NCI-H460 (cell line): ENCODE measurements at regions not wholly inside any gene's neighbourhood (a gene's known extent, or its start where the extent isn't known, plus 50 kb on each side); places are given as distances from the start of the nearest gene placed in this dataset.

Source experiments
- DNase-seq: peaks from one replicate; pipeline ENCODE4 v3.0.0-alpha.2; 2016; ENCODE audit warnings: low read depth; ENCODE audit errors: extremely low read depth

DNA sequence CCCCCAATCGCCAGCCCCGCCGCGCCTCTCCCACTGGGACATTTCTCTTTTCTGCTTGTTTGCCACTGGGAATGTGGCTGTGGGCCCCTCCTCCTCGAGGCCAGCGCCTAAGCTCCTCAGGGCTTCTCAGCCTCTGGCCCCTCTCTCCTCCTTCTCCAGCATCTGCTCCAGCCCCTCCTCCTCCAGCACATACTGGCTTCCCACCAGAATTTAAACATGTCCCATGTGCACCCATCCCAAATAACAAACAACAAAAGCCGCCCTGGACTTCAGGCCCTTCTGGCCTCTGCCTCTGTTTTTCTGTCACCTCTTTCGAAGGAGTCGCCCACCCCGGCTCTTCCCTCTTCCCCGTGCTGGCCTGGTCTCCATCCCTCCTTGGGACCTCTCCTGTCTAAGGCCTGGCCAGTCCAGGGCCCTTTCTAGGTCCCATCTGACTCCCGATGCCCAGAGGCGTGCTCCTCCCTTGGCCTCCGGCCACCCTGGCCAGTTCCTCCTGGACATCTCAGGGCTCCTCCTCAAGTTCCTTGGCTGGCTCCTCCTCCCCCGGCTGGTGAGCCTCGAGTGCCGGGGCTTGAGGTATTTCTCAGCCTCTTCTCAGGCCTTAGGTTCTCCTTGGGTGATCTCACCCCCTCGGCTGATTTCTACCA, 94.6 kb upstream of the SLC6A6 start:
- no peak for DNase-seq

DNA sequence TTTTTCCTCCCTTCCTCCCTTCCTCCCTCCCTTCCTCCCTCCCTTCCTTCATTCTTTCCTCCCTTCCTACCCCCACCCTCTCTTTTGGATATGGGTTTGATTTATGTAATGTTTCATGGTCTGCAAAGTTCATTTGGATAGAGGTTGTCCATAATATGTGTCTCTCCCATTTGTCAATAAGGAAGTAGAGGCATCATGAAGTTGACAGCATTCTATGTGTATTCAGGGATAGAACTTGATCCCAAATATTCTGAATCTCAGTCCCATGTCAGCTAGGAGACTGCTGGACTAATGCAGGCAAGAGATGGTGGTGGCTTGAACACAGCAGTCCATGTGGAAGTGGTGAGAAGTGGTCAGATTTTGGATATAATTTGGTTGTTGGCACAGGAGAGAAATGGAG, 90.7 kb upstream of the SLC6A6 start:
- DNase-seq: no peak

DNA sequence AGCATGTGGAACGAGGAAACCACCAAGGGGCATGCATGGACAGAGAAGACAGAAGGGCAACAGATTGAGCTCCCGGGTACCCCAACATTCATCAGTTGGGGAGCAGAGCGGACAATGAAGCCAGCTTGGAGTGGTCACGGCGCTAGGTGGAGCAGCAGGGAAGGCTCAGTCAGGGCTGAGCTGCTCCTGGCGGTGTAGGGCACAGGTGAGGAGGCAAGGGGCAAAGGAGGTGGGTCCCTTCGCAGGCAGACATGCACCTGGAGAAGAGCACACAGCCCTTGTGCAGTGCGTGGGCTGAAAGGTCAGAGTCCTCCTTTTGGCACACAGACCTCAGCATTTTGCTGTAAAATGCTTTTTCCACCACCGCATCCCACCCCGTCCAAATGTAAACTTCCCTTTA, 90.0 kb upstream of the SLC6A6 start:
- no peak for DNase-seq

DNA sequence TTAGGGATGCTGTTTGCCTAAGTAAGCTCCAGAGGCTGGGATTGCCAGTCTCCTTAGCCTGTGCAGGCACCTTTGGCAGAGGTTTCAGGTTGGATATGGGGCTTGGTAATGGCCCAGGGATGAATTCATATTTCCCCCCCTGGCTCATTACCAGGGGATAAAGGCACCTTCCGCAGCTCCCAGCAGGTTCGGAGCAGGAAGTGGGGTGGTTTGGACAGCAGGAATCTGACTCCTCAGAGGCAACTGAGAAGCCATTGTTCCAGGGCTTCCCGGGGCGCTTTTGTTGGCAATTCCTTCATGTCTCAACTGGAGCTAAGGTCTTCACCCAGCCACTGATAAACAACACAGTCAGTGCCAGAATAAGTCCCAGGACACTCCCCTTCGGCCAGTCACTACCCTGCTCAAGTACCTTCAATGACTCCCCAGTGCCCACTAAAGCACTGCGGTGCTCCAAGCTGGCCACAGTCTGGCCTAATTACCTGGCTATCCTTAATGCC, 85.3 kb upstream of the SLC6A6 start:
- no peak for DNase-seq

DNA sequence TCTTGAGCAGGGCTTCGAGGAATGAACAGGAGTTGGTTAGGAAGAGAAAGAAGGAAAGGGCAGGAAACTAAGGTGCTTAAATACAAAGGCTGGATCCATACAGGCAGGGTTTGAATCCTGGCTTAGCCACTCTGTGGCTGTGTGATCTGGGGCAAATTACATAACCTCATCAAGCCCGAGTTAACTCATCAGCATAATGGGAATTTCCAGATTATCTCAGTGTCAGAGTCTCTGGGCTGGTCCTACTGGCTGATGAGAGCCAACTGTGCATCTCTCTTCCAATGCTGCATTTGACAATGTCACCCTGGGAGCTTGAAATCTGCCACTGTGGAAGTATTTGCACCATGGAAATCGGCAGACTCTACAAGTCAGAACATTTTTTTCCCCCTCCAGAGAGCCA, 83.8 kb upstream of the SLC6A6 start:
- no peak for DNase-seq

DNA sequence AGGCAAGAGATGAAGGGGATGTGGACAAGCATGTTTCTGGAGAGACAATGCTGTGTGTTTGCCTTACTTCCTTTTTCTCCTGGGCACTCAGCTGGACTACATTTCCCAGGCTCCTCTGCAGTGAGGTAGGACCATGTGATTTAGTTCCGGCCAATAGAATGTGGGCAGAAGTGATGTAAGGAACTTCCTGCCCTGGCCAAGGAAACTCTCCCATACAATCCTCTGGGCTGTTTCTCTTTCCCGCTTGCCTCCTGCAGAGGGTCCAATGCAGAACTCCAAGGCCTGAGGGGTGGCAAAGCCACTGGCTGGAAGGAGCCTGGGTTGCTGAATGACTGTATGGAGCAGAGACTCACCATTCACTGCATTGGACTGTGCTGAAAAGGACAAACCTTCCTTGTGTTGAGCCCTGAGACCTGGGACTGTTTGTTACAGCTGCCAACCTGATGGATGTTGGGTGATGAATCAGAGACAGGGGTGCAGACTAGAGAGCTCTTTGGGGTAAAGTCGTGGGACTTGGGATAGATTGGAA, 82.7 kb upstream of the SLC6A6 start:
- DNase-seq: peak; percentile 32

DNA sequence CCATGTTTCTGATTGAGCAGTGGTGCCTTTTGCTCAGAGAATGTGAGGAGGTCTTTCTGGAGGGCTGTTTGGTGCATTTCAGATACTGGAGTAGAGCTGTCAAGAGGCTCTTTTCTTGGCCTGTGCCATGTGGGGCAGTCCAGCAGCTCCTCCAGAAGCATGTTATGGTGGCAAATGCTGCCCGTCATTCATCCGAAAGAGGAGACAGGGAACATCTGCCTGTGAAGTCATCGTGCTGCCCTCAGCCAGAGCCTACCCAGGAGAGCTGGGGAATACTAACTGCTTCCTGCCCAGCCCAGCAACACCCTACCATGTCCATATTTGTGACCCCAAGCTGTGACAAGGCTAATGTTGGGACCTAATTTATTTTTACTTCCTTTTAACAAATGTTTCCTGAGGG, 82.2 kb upstream of the SLC6A6 start:
- DNase-seq: no peak

- DNase-seq: no peak
Measured at GRCh38 chr3:14322001-14322400, 80.4 kb upstream of the SLC6A6 start.

- DNase-seq: no peak
Measured at GRCh38 chr3:14322667-14323295, 79.6 kb upstream of the SLC6A6 start.

GRCh38 chr3:14323401-14324223, 78.8 kb upstream of the SLC6A6 start:
- no peak for DNase-seq

GRCh38 chr3:14324224-14324944, 78.0 kb upstream of the SLC6A6 start:
- DNase-seq: no peak

GRCh38 chr3:14328422-14328821, 74.0 kb upstream of the SLC6A6 start:
- no peak for DNase-seq

GRCh38 chr3:14329116-14329830, 73.1 kb upstream of the SLC6A6 start:
- DNase-seq: no peak

DNA sequence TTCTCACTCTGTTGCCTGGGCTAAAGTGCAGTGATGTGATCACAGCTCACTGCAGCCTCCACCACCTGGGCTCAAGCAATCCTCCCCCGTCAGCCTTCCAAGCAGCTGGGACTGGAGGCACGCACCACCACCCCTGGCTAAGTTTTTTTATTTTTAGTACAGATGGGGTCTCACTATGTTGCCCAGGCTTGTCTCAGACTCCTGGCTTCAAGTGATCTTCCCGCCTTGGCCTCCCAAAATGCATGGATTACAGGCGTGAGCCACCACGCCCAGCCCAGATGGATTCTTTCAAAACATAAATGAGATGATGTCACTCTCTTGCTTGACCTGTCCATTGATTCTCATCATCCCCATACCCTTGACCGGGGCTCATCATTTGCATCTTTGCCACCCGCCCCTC, 72.6 kb upstream of the SLC6A6 start:
- DNase-seq: no peak

GRCh38 chr3:14330508-14330907, 71.9 kb upstream of the SLC6A6 start:
- DNase-seq: no peak

GRCh38 chr3:14331251-14331650, 71.2 kb upstream of the SLC6A6 start:
- DNase-seq: no peak

DNA sequence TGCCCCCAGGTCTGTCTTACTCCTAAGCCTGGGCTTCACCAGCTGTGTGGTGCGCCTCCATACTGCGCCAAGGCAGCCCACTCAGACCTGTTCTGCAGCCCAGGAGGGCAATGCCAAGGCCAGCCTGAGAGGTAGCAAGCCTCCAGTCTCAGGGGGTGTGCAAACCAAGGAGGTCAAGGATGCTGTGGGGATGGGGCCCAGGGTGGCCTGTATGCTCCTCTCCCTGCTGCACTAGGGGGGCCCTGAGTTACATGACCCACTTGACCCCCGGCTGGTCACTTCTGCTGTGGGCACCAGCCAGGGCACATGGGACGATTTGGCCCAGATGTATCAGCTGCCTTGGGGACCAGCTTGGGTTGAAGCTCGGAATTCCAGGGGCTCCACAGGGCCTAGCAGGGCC, 70.0 kb upstream of the SLC6A6 start:
- no peak for DNase-seq

- no peak for DNase-seq
Measured at GRCh38 chr3:14333215-14333614, 69.2 kb upstream of the SLC6A6 start.

- DNase-seq: no peak
Measured at GRCh38 chr3:14333621-14334020, 68.8 kb upstream of the SLC6A6 start.

GRCh38 chr3:14334136-14334535, 68.3 kb upstream of the SLC6A6 start:
- no peak for DNase-seq
